Transverse colon (tissue), 3 donors: ENCODE measurements at regions not wholly inside any gene's neighbourhood (a gene's known extent, or its start where the extent isn't known, plus 50 kb on each side); places are given as distances from the start of the nearest gene placed in this dataset.

Experiments
- EP300 ChIP-seq: sonication (generic); formaldehyde crosslinking; IDR thresholded peaks from one replicate; pipeline ENCODE4 v1.6.1; 2017; ENCODE audit warnings: antibody characterized with exemption, low read depth
- POLR2A ChIP-seq: fragments of 450-650 bp; IDR thresholded peaks from one replicate; pipeline ENCODE4 v1.6.1; 2016; ENCODE audit warnings: antibody characterized with exemption, mild to moderate bottlenecking, moderate library complexity
- TF ChIP-seq, protein P1 (sequence below), 5 experiments: fragments of 200-600 bp in 3 of 5; fragments of 450-650 bp in 2 of 5; sonication (generic) in 3 of 5; IDR thresholded peaks; 1 replicate in 2 of 5; 2 replicates in 3 of 5; pipeline ENCODE4 v1.5.1; 2016 to 2017; ENCODE audit warnings: antibody characterized with exemption in 5 of 5, inconsistent platforms in 3 of 5, mild to moderate bottlenecking in 2 of 5, moderate library complexity in 1 of 5

- no peak for TF ChIP-seq POLR2A
- no peak for TF ChIP-seq EP300
- TF ChIP-seq, protein P1, sequence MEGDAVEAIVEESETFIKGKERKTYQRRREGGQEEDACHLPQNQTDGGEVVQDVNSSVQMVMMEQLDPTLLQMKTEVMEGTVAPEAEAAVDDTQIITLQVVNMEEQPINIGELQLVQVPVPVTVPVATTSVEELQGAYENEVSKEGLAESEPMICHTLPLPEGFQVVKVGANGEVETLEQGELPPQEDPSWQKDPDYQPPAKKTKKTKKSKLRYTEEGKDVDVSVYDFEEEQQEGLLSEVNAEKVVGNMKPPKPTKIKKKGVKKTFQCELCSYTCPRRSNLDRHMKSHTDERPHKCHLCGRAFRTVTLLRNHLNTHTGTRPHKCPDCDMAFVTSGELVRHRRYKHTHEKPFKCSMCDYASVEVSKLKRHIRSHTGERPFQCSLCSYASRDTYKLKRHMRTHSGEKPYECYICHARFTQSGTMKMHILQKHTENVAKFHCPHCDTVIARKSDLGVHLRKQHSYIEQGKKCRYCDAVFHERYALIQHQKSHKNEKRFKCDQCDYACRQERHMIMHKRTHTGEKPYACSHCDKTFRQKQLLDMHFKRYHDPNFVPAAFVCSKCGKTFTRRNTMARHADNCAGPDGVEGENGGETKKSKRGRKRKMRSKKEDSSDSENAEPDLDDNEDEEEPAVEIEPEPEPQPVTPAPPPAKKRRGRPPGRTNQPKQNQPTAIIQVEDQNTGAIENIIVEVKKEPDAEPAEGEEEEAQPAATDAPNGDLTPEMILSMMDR (IDR thresholded peaks at IDR 0.05): no peak
Measured at GRCh38 chr14:87810711-87811110, 182.3 kb downstream of the GALC start.
